Ovary (tissue), 7 donors: ENCODE measurements at regions not wholly inside any gene's neighbourhood (a gene's known extent, or its start where the extent isn't known, plus 50 kb on each side); places are given as distances from the start of the nearest gene placed in this dataset.

ENCODE experiments used
- DNase-seq, 5 donors: peaks; one replicate each; pipeline ENCODE4 v3.0.0-alpha.2; 2019 to 2020
- H3K27ac ChIP-seq, 2 donors: fragments of 200-600 bp; one replicate each; pipeline versions ENCODE4 v1.5.1 to v1.8.0; 2019 to 2022
- H3K27me3 ChIP-seq: fragments of 200-600 bp; one replicate; pipeline ENCODE4 v1.8.0; 2022
- H3K36me3 ChIP-seq: fragments of 200-600 bp; sonication (generic); one replicate; pipeline ENCODE4 v1.5.1; 2019
- H3K4me1 ChIP-seq: one replicate; pipeline ENCODE4 v1.8.1; 2013; ENCODE audit warnings: mild to moderate bottlenecking, moderate library complexity; ENCODE audit not compliant: insufficient read depth
- H3K4me3 ChIP-seq: fragments of 200-600 bp; sonication (generic); one replicate; pipeline ENCODE4 v1.5.1; 2017
- H3K9me3 ChIP-seq, 2 donors: fragments of 200-600 bp in 1 of 2; sonication (generic) in 1 of 2; one replicate each; pipeline versions ENCODE4 v1.5.1 to v1.8.1; 2013 to 2019; ENCODE audit warnings: mild to moderate bottlenecking in 1 of 2, moderate library complexity in 1 of 2
- EP300 ChIP-seq: sonication (generic); formaldehyde crosslinking; IDR thresholded peaks from one replicate; pipeline ENCODE4 v1.6.1; 2017; ENCODE audit warnings: antibody characterized with exemption
- POLR2A ChIP-seq: fragments of 450-650 bp; IDR thresholded peaks from one replicate; pipeline ENCODE4 v1.6.1; 2017; ENCODE audit warnings: antibody characterized with exemption, mild to moderate bottlenecking, moderate library complexity
- WGBS, 3 donors: extraction: QIAGEN DNeasy Blood & Tissue Kit in 1 of 3; methylation state at CpG; one replicate each; pipeline versions ENCODE4 v1.1.5 to v1.1.7; 2013 to 2017; 5-methylcytosine and 5-hydroxymethylcytosine counted together
- intact Hi-C, 4 donors: fragments of 100-400 bp; cut with DNase I; formaldehyde crosslinking; loops; one replicate each; pipeline versions ENCODE4 v1.11.0 to v1.15.1; 2022 to 2023
- TF ChIP-seq, protein P1 (sequence below), 3 donors: fragments of 450-650 bp in 2 of 3; fragments of 200-600 bp in 1 of 3; IDR thresholded peaks; one replicate each; pipeline versions ENCODE4 v1.5.1 to v1.8.0; 2016 to 2022; ENCODE audit warnings: antibody characterized with exemption in 3 of 3, mild to moderate bottlenecking in 1 of 3
- donor health status: DM: no; HTN: no; CAD: no; lungs with moderate emphysema.
- donor health status: DM: no; HTN: no; CAD: no.
- donor health status: Bipolar disorder and iron deficiency.
- donor health status: DM: no; HTN: no; CAD: no.
- donor health status: DM: yes; HTN: yes; CAD: no.

DNA sequence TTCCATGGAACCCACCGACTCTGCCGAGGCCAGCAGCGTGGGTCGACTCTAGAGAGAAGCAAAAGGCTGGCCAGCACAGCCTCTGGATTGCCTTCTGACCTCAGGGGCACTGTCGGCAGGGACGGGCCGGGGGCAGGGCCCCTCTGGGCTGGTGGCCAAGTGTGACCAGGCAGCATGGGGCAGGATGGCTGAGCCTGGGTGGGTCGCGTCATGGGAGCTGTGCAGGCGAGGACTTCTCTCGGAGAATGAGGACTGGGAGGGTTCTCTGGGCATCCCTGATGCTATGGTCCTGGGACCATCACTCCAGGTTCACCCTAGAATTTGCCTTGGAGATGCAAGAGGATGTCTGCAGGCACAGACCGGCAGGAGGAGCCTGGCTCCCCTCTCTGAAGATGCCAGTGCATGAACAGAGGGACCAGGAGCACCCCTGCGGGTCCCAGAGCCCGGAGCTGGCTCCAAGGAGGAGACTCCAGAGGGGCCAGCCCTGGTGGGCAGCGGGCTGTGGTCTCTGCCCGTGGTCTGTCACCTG, 289.2 kb downstream of the NDUFA10 start:
- no peaks in the 10 kb centered on the region for H3K9me3 ChIP-seq
- no peak overlapping the region for H3K4me3 ChIP-seq
- TF ChIP-seq, protein P1, sequence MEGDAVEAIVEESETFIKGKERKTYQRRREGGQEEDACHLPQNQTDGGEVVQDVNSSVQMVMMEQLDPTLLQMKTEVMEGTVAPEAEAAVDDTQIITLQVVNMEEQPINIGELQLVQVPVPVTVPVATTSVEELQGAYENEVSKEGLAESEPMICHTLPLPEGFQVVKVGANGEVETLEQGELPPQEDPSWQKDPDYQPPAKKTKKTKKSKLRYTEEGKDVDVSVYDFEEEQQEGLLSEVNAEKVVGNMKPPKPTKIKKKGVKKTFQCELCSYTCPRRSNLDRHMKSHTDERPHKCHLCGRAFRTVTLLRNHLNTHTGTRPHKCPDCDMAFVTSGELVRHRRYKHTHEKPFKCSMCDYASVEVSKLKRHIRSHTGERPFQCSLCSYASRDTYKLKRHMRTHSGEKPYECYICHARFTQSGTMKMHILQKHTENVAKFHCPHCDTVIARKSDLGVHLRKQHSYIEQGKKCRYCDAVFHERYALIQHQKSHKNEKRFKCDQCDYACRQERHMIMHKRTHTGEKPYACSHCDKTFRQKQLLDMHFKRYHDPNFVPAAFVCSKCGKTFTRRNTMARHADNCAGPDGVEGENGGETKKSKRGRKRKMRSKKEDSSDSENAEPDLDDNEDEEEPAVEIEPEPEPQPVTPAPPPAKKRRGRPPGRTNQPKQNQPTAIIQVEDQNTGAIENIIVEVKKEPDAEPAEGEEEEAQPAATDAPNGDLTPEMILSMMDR (IDR thresholded peaks at IDR 0.05), result no peak
- TF ChIP-seq POLR2A, result no peak
- no peak for TF ChIP-seq EP300
- intact Hi-C loops, result no loop called here
- H3K4me1 ChIP-seq, result no peaks in the 10 kb centered on the region
- no peak for DNase-seq
- no peaks in the 10 kb centered on the region for H3K27me3 ChIP-seq
- WGBS, 3 donors, result 55 to 62% (median 56%) methylated on average over 12 to 16 of the region's 16 CpGs
- no peaks in the 10 kb centered on the region for H3K36me3 ChIP-seq
- H3K27ac ChIP-seq, result no peak overlapping the region

GRCh38 chr2:239735131-239735828, 289.9 kb downstream of the NDUFA10 start:
- no peaks in the 10 kb centered on the region for H3K27me3 ChIP-seq
- H3K27ac ChIP-seq, result no peak overlapping the region
- intact Hi-C loops, result no loop called here
- H3K9me3 ChIP-seq, result no peaks in the 10 kb centered on the region
- H3K4me3 ChIP-seq, result no peak overlapping the region
- H3K36me3 ChIP-seq, result no peaks in the 10 kb centered on the region
- TF ChIP-seq POLR2A (no peak), EP300 (no peak)
- TF ChIP-seq, protein P1 (IDR thresholded peaks at IDR 0.05), result no peak
- H3K4me1 ChIP-seq, result no peaks in the 10 kb centered on the region
- DNase-seq, result no peak
- 47 to 57% (median 54%) methylated on average over 23 of the region's 23 CpGs for WGBS, 3 donors

DNA sequence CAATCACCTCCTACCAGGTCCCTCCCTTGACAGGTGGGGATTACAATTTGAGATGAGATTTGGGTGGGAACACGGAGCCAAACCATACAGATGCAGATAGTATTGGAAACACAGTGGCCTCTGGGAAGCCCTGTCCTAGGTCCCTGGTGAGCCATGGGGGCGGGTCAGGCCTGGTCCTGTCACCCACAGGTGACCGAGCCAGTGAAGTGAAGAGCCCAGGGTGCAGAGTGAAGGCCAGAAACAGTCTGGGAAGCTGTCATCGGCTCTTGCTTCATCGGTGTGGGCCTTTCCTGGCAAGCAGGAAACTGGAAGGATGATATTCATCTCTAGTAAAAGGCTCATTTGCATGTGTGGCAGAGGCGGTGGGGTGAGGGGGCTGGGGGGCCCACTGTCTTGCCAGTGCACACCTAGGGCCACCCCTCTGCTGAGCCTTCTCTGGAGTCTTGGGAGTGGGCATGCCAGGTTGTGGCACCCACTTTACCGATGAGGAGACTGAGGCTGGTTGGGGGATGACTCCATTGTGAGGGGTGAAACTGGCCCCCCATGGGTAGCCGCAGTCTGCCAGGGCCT, 290.6 kb downstream of the NDUFA10 start:
- Histone ChIP-seq H3K27ac (no peak overlapping the region), H3K4me3 (no peak overlapping the region), H3K36me3 (no peaks in the 10 kb centered on the region), H3K4me1 (no peaks in the 10 kb centered on the region), H3K27me3 (no peaks in the 10 kb centered on the region), H3K9me3 (no peaks in the 10 kb centered on the region)
- intact Hi-C loops, result no loop called here
- TF ChIP-seq, protein P1 (IDR thresholded peaks at IDR 0.05), result no peak
- TF ChIP-seq EP300 (no peak), POLR2A (no peak)
- 92 to 93% (median 92%) methylated on average over 8 of the region's 8 CpGs for WGBS, 3 donors
- DNase-seq, result no peak

DNA sequence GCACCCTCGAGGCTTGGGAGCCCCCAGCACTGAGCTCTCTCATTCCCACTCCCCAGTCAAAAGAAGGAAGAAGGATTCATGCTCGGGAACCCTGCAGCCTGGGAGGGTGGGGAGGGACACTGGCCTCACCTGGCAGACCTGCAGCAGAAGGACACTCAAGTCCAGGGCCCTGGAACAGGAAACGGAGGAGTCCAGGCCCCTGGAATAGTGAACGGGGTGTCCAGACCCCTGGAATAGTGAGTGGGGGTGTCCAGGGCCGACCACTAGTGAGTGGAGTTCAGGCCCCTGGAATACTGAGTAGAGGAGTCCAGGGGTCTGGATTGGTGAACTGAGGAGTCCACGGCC, 292.5 kb downstream of the NDUFA10 start:
- WGBS, 3 donors, result 66 to 75% (median 71%) methylated on average over 6 of the region's 6 CpGs
- peak in 1 of 5 donors; percentile 8 for DNase-seq

More for the DNA sequence above, 292.5 kb downstream of the NDUFA10 start:
- H3K4me1 ChIP-seq, result no peaks in the 10 kb centered on the region
- no peak overlapping the region for H3K4me3 ChIP-seq
- H3K36me3 ChIP-seq, result no peaks in the 10 kb centered on the region
- H3K9me3 ChIP-seq, result no peaks in the 10 kb centered on the region
- H3K27ac ChIP-seq, result no peak overlapping the region
- intact Hi-C loops, result no loop called here
- TF ChIP-seq, protein P1 (IDR thresholded peaks at IDR 0.05), result no peak
- TF ChIP-seq EP300 (no peak), POLR2A (no peak)
- H3K27me3 ChIP-seq, result no peaks in the 10 kb centered on the region
